H9 (cell line): ENCODE measurements at regions not wholly inside any gene's neighbourhood (a gene's known extent, or its start where the extent isn't known, plus 50 kb on each side); places are given as distances from the start of the nearest gene placed in this dataset.

Source experiments
- DNase-seq: peaks from one replicate; pipeline ENCODE4 v3.0.0-alpha.2; 2017
- H2AFZ ChIP-seq: one replicate; pipeline ENCODE4 v1.6.1; 2013; ENCODE audit warnings: mild to moderate bottlenecking, low read length, control low read depth, moderate library complexity
- H2AK5ac ChIP-seq: 2 replicates; pipeline ENCODE4 v1.6.1; 2013; ENCODE audit warnings: low read length, control low read depth, mixed read lengths; ENCODE audit not compliant: insufficient read length
- H2BK120ac ChIP-seq: one replicate; pipeline ENCODE4 v1.6.1; 2013; ENCODE audit warnings: low read depth, mild to moderate bottlenecking, low read length, control low read depth, inconsistent platforms; ENCODE audit not compliant: poor library complexity, severe bottlenecking
- H2BK12ac ChIP-seq: 2 replicates; pipeline ENCODE4 v1.6.1; 2013; ENCODE audit warnings: low read length, control low read depth, mixed read lengths, low read depth; ENCODE audit not compliant: insufficient read length
- H2BK15ac ChIP-seq: 2 replicates; pipeline ENCODE4 v1.6.1; 2013; ENCODE audit warnings: low read depth, low read length, control low read depth
- H2BK20ac ChIP-seq: one replicate; pipeline ENCODE4 v1.6.1; 2013; ENCODE audit warnings: low read depth, mild to moderate bottlenecking, low read length, control low read depth, inconsistent platforms; ENCODE audit not compliant: poor library complexity, severe bottlenecking
- H2BK5ac ChIP-seq: 2 replicates; pipeline ENCODE4 v1.6.1; 2013; ENCODE audit warnings: low read length, control low read depth, mixed read lengths; ENCODE audit not compliant: insufficient read length
- H3K14ac ChIP-seq: 2 replicates; pipeline ENCODE4 v1.6.1; 2013; ENCODE audit warnings: low read length, control low read depth; ENCODE audit not compliant: insufficient read depth
- H3K18ac ChIP-seq: 2 replicates; pipeline ENCODE4 v1.6.1; 2013; ENCODE audit warnings: low read depth, mild to moderate bottlenecking, mixed read lengths, low read length, control low read depth; ENCODE audit not compliant: insufficient read length
- H3K23ac ChIP-seq: 2 replicates; pipeline ENCODE4 v1.6.1; 2013; ENCODE audit warnings: low read length, control low read depth, mixed read lengths, low read depth; ENCODE audit not compliant: insufficient read length
- H3K23me2 ChIP-seq: 2 replicates; pipeline ENCODE4 v1.6.1; 2013; ENCODE audit warnings: low read depth, mild to moderate bottlenecking, mixed read lengths, low read length, control low read depth; ENCODE audit not compliant: insufficient read length, poor library complexity, severe bottlenecking
- H3K27ac ChIP-seq: 2 replicates; pipeline ENCODE4 v1.5.1; 2013; ENCODE audit warnings: low read length, control low read depth, mixed read lengths, low read depth; ENCODE audit not compliant: insufficient read length
- H3K27me3 ChIP-seq: 2 replicates; pipeline ENCODE4 v1.6.1; 2013; ENCODE audit warnings: low read length, control low read depth, inconsistent platforms; ENCODE audit not compliant: insufficient read depth
- H3K4ac ChIP-seq: 2 replicates; pipeline ENCODE4 v1.6.1; 2013; ENCODE audit warnings: low read depth, mild to moderate bottlenecking, control low read depth, inconsistent platforms, low read length, moderate library complexity
- H3K4me1 ChIP-seq: 2 replicates; pipeline ENCODE4 v1.6.1; 2013; ENCODE audit warnings: low read length, control low read depth, inconsistent platforms; ENCODE audit not compliant: insufficient read depth
- H3K4me2 ChIP-seq: 2 replicates; pipeline ENCODE4 v1.6.1; 2013; ENCODE audit warnings: low read length, control low read depth, mixed read lengths; ENCODE audit not compliant: insufficient read length, insufficient read depth
- H3K56ac ChIP-seq: 2 replicates; pipeline ENCODE4 v1.6.1; 2013; ENCODE audit warnings: low read depth, mild to moderate bottlenecking, mixed read lengths, low read length, control low read depth; ENCODE audit not compliant: insufficient read length
- H3K79me1 ChIP-seq: 2 replicates; pipeline ENCODE4 v1.6.1; 2013; ENCODE audit warnings: low read depth, mild to moderate bottlenecking, moderate library complexity, low read length, control low read depth, inconsistent platforms; ENCODE audit not compliant: insufficient read depth, poor library complexity, severe bottlenecking
- H3K79me2 ChIP-seq: 2 replicates; pipeline ENCODE4 v1.6.1; 2013; ENCODE audit warnings: low read length, control low read depth, inconsistent platforms; ENCODE audit not compliant: insufficient read depth
- H3K9ac ChIP-seq: 2 replicates; pipeline ENCODE4 v1.6.1; 2013; ENCODE audit warnings: low read length, control low read depth, mixed read lengths; ENCODE audit not compliant: insufficient read length; ENCODE audit errors: extremely low read depth
- H3K9me3 ChIP-seq: one replicate; pipeline ENCODE4 v1.6.1; 2013; ENCODE audit warnings: low read depth, low read length, inconsistent platforms; ENCODE audit not compliant: control insufficient read depth
- H3T11ph ChIP-seq: one replicate; pipeline ENCODE4 v1.6.1; 2013; ENCODE audit warnings: mild to moderate bottlenecking, low read length, control low read depth, inconsistent platforms
- H4K20me1 ChIP-seq: one replicate; pipeline ENCODE4 v1.6.1; 2013; ENCODE audit not compliant: control insufficient read depth, insufficient read length, insufficient read depth
- H4K5ac ChIP-seq: 2 replicates; pipeline ENCODE4 v1.6.1; 2013; ENCODE audit warnings: low read depth, mild to moderate bottlenecking, mixed read lengths, low read length, control low read depth; ENCODE audit not compliant: insufficient read length
- H4K8ac ChIP-seq: replicated peaks from 2 replicates; pipeline ENCODE4 v1.6.1; 2013; ENCODE audit warnings: low read length, control low read depth, mixed read lengths, low read depth; ENCODE audit not compliant: insufficient read length
- H4K91ac ChIP-seq: 2 replicates; pipeline ENCODE4 v1.6.1; 2013; ENCODE audit warnings: low read depth, mild to moderate bottlenecking, moderate library complexity, mixed read lengths, low read length, control low read depth; ENCODE audit not compliant: insufficient read length
- H3K27ac Mint-ChIP-seq, 3 experiments: 2 replicates in 2 of 3; 3 replicates in 1 of 3; pipeline ENCODE4 v1.8.0; 2020 to 2021; ENCODE audit warnings: mixed read lengths in 3 of 3, mild to moderate bottlenecking in 1 of 3, moderate library complexity in 1 of 3
- H3K27me3 Mint-ChIP-seq: 2 replicates; pipeline ENCODE4 v1.8.0; 2021; ENCODE audit warnings: low read depth, mild to moderate bottlenecking, moderate library complexity, mixed read lengths
- H3K36me3 Mint-ChIP-seq, 3 experiments: 2 replicates in 2 of 3; 3 replicates in 1 of 3; pipeline ENCODE4 v1.8.0; 2020 to 2021; ENCODE audit warnings: low read depth in 3 of 3, mixed read lengths in 3 of 3; ENCODE audit not compliant: insufficient read depth in 1 of 3
- H3K4me1 Mint-ChIP-seq, 2 experiments: 2 replicates each; pipeline ENCODE4 v1.8.0; 2020; ENCODE audit warnings: mixed read lengths in 2 of 2
- H3K4me3 Mint-ChIP-seq, 2 experiments: 2 replicates in 1 of 2; 3 replicates in 1 of 2; pipeline ENCODE4 v1.8.0; 2020 to 2021; ENCODE audit warnings: mild to moderate bottlenecking in 2 of 2, mixed read lengths in 2 of 2, moderate library complexity in 1 of 2
- H3K9me3 Mint-ChIP-seq, 2 experiments: 2 replicates in 1 of 2; 3 replicates in 1 of 2; pipeline ENCODE4 v1.8.0; 2020; ENCODE audit warnings: mild to moderate bottlenecking in 2 of 2, mixed read lengths in 2 of 2, moderate library complexity in 1 of 2
- WGBS: extraction: QIAGEN DNeasy Blood & Tissue Kit; methylation state at CpG from one replicate; pipeline ENCODE4 v1.1.7; 2013; ENCODE audit warnings: missing lambda C conversion rate, low lambda C conversion rate, mixed read lengths; ENCODE audit not compliant: insufficient read length; ENCODE audit errors: extremely low coverage; 5-methylcytosine and 5-hydroxymethylcytosine counted together
- TF ChIP-seq, protein P1 (sequence below): fragments of 200-600 bp; sonication (generic); conservative IDR thresholded peaks from 3 replicates; pipeline ENCODE4 v1.8.0; 2021; ENCODE audit warnings: antibody characterized with exemption, mild to moderate bottlenecking

DNA sequence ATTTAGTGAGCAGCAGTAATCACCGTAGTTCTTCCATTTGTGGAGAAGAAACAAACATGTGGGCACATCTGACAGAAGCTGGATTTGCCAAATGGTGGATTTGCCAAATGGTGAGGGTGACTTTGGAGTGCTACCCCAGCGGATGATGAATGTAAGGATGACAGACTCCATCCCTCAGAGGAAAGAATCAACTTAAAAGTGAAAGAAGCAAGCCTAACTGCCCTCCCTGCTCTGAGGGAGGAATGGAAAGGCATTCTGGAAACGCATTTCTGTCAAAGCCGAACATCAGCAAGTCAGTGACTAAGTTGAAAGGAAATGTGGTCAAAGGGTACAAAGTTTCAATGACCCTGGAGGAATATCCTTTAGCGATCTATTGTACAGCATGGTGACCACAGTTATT lies 143.5 kb downstream of the GPBP1 start:
- H2BK12ac ChIP-seq, result no peak overlapping the region
- Mint-ChIP-seq H3K4me1 (no peaks in the 10 kb centered on the region), H3K27me3 (no peaks in the 10 kb centered on the region; the same call in none of the 2 replicates), H3K36me3 (no peaks in the 10 kb centered on the region), H3K27ac (no peak overlapping the region), H3K4me3 (no peak overlapping the region), H3K9me3 (no peaks in the 10 kb centered on the region)
- no peak overlapping the region for H3K9ac ChIP-seq
- no peaks in the 10 kb centered on the region for H3K79me1 ChIP-seq
- H2BK120ac ChIP-seq, result no peak overlapping the region
- no peak overlapping the region for H4K5ac ChIP-seq
- no peaks in the 10 kb centered on the region for H3K9me3 ChIP-seq
- no peak for DNase-seq
- no peak overlapping the region for H3K14ac ChIP-seq
- H3K79me2 ChIP-seq, result no peaks in the 10 kb centered on the region
- H2BK5ac ChIP-seq, result no peak overlapping the region
- no peak overlapping the region for H3K4ac ChIP-seq
- no peak overlapping the region for H3K18ac ChIP-seq
- no peak overlapping the region for H3K56ac ChIP-seq
- no peak overlapping the region for H2BK15ac ChIP-seq
- no peaks in the 10 kb centered on the region for H3K27me3 ChIP-seq
- no peak overlapping the region for H4K91ac ChIP-seq
- no peak overlapping the region for H3K27ac ChIP-seq
- H4K8ac ChIP-seq, result no peak overlapping the region
- no peak overlapping the region for H2AFZ ChIP-seq
- H3T11ph ChIP-seq, result no peak overlapping the region
- whole genome bisulfite sequencing, result no CpG with 5 or more reads among the region's 5 CpGs
- no peaks in the 10 kb centered on the region for H3K23me2 ChIP-seq
- H3K4me1 ChIP-seq, result no peaks in the 10 kb centered on the region
- no peaks in the 10 kb centered on the region for H4K20me1 ChIP-seq
- no peak overlapping the region for H2BK20ac ChIP-seq
- H2AK5ac ChIP-seq, result no peak overlapping the region
- no peak overlapping the region for H3K23ac ChIP-seq
- TF ChIP-seq, protein P1, sequence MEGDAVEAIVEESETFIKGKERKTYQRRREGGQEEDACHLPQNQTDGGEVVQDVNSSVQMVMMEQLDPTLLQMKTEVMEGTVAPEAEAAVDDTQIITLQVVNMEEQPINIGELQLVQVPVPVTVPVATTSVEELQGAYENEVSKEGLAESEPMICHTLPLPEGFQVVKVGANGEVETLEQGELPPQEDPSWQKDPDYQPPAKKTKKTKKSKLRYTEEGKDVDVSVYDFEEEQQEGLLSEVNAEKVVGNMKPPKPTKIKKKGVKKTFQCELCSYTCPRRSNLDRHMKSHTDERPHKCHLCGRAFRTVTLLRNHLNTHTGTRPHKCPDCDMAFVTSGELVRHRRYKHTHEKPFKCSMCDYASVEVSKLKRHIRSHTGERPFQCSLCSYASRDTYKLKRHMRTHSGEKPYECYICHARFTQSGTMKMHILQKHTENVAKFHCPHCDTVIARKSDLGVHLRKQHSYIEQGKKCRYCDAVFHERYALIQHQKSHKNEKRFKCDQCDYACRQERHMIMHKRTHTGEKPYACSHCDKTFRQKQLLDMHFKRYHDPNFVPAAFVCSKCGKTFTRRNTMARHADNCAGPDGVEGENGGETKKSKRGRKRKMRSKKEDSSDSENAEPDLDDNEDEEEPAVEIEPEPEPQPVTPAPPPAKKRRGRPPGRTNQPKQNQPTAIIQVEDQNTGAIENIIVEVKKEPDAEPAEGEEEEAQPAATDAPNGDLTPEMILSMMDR, result no peak
- no peak overlapping the region for H3K4me2 ChIP-seq
